IMR-90 (cell line): ENCODE measurements at regions not wholly inside any gene's neighbourhood (a gene's known extent, or its start where the extent isn't known, plus 50 kb on each side); places are given as distances from the start of the nearest gene placed in this dataset.

Experiments
- MAFK ChIP-seq: IDR thresholded peaks from 2 replicates; pipeline ENCODE4 v1.6.1; 2012; ENCODE audit warnings: low read depth, low read length, improper control_type of control experiment
- RCOR1 ChIP-seq: IDR thresholded peaks from 2 replicates; pipeline ENCODE4 v1.6.1; 2012; ENCODE audit warnings: mild to moderate bottlenecking, low read length, improper control_type of control experiment; ENCODE audit not compliant: insufficient replicate concordance
- TF ChIP-seq, protein P1 (sequence below): conservative IDR thresholded peaks from 2 replicates; pipeline ENCODE4 v1.5.1; 2012; ENCODE audit warnings: mild to moderate bottlenecking, low read depth, low read length, improper control_type of control experiment

DNA sequence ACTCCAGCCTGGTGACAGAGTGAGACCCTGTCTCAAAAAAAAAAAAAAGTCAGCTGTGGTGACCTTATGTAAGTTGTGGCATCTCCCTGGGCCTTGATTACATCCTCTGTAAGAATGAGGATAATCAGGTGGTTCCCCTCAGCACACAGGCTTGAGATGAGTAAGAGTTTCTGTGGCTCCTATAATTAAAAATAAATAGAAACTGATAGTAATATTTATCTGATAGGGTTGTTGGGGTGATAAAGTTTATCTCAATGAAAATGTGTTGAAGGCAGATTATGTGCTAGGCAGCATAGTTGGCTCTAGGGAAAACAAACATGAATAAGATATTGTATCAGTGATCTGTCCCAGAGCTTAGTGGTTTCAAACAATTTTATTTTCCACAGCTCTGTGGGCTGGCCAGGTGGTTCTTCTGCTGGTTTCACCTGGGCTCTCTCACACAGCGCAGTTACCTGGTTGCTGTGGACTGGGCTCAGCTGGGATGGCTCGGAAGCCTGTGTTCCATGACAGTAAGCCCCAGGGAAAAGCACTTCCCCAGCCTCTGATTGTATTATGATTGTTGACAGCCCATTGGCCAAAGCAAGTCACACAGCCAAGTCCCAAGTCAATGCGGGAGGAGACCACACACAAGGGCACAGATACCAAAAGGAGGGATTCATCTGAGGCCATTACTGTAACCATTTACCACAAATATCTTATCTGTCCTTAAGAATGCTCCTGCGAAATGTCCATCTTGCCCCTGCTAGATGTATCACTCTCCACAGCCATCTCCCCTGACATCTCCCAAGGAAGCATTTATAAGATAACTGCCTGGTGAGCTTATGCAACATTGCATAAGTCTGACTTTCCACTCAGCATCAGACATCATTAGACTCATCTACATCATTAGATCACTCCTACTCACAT lies 151.7 kb downstream of the NUAK1 start:
- TF ChIP-seq, protein P1, sequence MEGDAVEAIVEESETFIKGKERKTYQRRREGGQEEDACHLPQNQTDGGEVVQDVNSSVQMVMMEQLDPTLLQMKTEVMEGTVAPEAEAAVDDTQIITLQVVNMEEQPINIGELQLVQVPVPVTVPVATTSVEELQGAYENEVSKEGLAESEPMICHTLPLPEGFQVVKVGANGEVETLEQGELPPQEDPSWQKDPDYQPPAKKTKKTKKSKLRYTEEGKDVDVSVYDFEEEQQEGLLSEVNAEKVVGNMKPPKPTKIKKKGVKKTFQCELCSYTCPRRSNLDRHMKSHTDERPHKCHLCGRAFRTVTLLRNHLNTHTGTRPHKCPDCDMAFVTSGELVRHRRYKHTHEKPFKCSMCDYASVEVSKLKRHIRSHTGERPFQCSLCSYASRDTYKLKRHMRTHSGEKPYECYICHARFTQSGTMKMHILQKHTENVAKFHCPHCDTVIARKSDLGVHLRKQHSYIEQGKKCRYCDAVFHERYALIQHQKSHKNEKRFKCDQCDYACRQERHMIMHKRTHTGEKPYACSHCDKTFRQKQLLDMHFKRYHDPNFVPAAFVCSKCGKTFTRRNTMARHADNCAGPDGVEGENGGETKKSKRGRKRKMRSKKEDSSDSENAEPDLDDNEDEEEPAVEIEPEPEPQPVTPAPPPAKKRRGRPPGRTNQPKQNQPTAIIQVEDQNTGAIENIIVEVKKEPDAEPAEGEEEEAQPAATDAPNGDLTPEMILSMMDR, result no peak
- no peak for TF ChIP-seq RCOR1
- TF ChIP-seq MAFK, result no peak
